PFSK-1 (cell line): ENCODE measurements at regions not wholly inside any gene's neighbourhood (a gene's known extent, or its start where the extent isn't known, plus 50 kb on each side); places are given as distances from the start of the nearest gene placed in this dataset.

Experiments
- FOXP2 ChIP-seq: optimal IDR thresholded peaks from 2 replicates; pipeline ENCODE3; 2011; ENCODE audit warnings: borderline replicate concordance, control low read depth, inconsistent platforms; ENCODE audit not compliant: insufficient read depth; ENCODE audit errors: extremely low read length, extremely low read depth
- POLR2AphosphoS5 ChIP-seq: IDR thresholded peaks from 2 replicates; pipeline ENCODE4 v1.6.1; 2012; ENCODE audit warnings: low read depth, mild to moderate bottlenecking, control low read depth, low read length, moderate library complexity
- REST ChIP-seq, 2 experiments: IDR thresholded peaks; 2 replicates each; pipeline versions ENCODE4 v1.6.1 to v1.8.0; 2011 to 2012; ENCODE audit warnings: low read depth in 2 of 2, low read length in 2 of 2, control low read depth in 1 of 2, inconsistent platforms in 1 of 2, mild to moderate bottlenecking in 1 of 2, moderate library complexity in 1 of 2; ENCODE audit not compliant: insufficient read depth in 1 of 2
- SIN3A ChIP-seq: IDR thresholded peaks from 2 replicates; pipeline ENCODE4 v1.6.1; 2012; ENCODE audit warnings: mild to moderate bottlenecking, low read length, moderate library complexity, borderline replicate concordance; ENCODE audit not compliant: insufficient read depth
- TAF1 ChIP-seq: IDR thresholded peaks from 2 replicates; pipeline ENCODE4 v1.6.1; 2012; ENCODE audit warnings: low read length, control low read depth, borderline replicate concordance; ENCODE audit not compliant: insufficient read depth

- TF ChIP-seq SIN3A (no peak), FOXP2 (no peak), REST (IDR thresholded peaks at IDR 0.05; ENCODE audit: insufficient read depth in 1 of 2, low read depth in 2 of 2, low read length in 2 of 2) (no peak), POLR2AphosphoS5 (no peak), TAF1 (no peak)
These were observed 60.9 kb upstream of the PACRGL start for GRCh38 chr4:20639346-20639745.

- TF ChIP-seq FOXP2 (no peak), TAF1 (no peak), REST (IDR thresholded peaks at IDR 0.05; ENCODE audit: insufficient read depth in 1 of 2, low read depth in 2 of 2, low read length in 2 of 2) (no peak), SIN3A (no peak), POLR2AphosphoS5 (no peak)
These were observed 59.3 kb upstream of the PACRGL start for GRCh38 chr4:20640989-20641388.

GRCh38 chr4:20641976-20642375, 58.3 kb upstream of the PACRGL start:
- TF ChIP-seq TAF1 (no peak), REST (IDR thresholded peaks at IDR 0.05; ENCODE audit: insufficient read depth in 1 of 2, low read depth in 2 of 2, low read length in 2 of 2) (no peak), FOXP2 (no peak), POLR2AphosphoS5 (no peak), SIN3A (no peak)

GRCh38 chr4:20643631-20644030, 56.6 kb upstream of the PACRGL start:
- TF ChIP-seq TAF1 (no peak), SIN3A (no peak), REST (IDR thresholded peaks at IDR 0.05; ENCODE audit: insufficient read depth in 1 of 2, low read depth in 2 of 2, low read length in 2 of 2) (no peak), POLR2AphosphoS5 (no peak), FOXP2 (no peak)

- TF ChIP-seq REST (IDR thresholded peaks at IDR 0.05; ENCODE audit: insufficient read depth in 1 of 2, low read depth in 2 of 2, low read length in 2 of 2) (no peak), POLR2AphosphoS5 (no peak), SIN3A (no peak), FOXP2 (no peak), TAF1 (no peak)
These were observed 55.0 kb upstream of the PACRGL start for GRCh38 chr4:20645236-20645635.
